ENCODE measurements at regions not wholly inside any gene's neighbourhood (a gene's known extent, or its start where the extent isn't known, plus 50 kb on each side); places are given as distances from the start of the nearest gene placed in this dataset.

DNA sequence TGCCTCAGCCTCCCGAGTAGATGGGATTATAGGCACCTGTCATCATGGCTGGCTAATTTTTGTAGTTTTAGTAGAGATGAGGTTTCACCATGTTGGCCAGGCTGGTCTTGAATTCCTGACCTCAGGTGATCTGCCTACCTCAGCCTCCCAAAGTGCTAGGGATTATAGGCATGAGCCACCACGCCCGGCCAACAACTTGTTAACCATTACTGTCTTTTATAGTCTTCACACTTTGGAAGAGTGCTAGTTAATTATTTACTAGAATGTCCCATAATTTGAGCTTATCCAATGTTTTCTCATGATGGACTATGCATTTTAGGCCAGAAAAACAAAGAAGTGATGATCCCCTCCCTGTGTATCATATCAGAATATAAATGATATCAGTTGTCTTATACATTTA is 288.6 kb upstream of the CBLB start:
- TF ChIP-seq, protein P1, sequence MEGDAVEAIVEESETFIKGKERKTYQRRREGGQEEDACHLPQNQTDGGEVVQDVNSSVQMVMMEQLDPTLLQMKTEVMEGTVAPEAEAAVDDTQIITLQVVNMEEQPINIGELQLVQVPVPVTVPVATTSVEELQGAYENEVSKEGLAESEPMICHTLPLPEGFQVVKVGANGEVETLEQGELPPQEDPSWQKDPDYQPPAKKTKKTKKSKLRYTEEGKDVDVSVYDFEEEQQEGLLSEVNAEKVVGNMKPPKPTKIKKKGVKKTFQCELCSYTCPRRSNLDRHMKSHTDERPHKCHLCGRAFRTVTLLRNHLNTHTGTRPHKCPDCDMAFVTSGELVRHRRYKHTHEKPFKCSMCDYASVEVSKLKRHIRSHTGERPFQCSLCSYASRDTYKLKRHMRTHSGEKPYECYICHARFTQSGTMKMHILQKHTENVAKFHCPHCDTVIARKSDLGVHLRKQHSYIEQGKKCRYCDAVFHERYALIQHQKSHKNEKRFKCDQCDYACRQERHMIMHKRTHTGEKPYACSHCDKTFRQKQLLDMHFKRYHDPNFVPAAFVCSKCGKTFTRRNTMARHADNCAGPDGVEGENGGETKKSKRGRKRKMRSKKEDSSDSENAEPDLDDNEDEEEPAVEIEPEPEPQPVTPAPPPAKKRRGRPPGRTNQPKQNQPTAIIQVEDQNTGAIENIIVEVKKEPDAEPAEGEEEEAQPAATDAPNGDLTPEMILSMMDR (IDR thresholded peaks at IDR 0.05), result no peak
- TF ChIP-seq POLR2A (IDR thresholded peaks at IDR 0.05), result no peak
- intact Hi-C loops (cut with DNase I), result no loop called here
- Histone ChIP-seq H3K27ac (no peak overlapping the region), H3K4me1 (no peaks in the 10 kb centered on the region), H3K27me3 (no peaks in the 10 kb centered on the region), H3K9me3 (no peaks in the 10 kb centered on the region), H3K4me3 (no peak overlapping the region), H3K36me3 (replicated peaks in 1 of 2; ENCODE audit: insufficient read depth in 1 of 2, low read depth in 2 of 2) (no peaks in the 10 kb centered on the region)
- no peak for ATAC-seq
- 39 to 64% methylated on average over 3 of the region's 3 CpGs for WGBS, 2 donors
- DNase-seq, result no peak

- intact Hi-C loops (cut with DNase I), result no loop called here
- WGBS, 2 donors, result 61 to 74% methylated on average over 1 of the region's 1 CpG
- ATAC-seq (no peak), DNase-seq (no peak)
- Histone ChIP-seq H3K4me1 (no peaks in the 10 kb centered on the region), H3K9me3 (no peaks in the 10 kb centered on the region), H3K4me3 (no peak overlapping the region), H3K27ac (no peak overlapping the region), H3K36me3 (replicated peaks in 1 of 2; ENCODE audit: insufficient read depth in 1 of 2, low read depth in 2 of 2) (no peaks in the 10 kb centered on the region), H3K27me3 (no peaks in the 10 kb centered on the region)
- no peak for TF ChIP-seq POLR2A (IDR thresholded peaks at IDR 0.05)
- TF ChIP-seq, protein P1 (IDR thresholded peaks at IDR 0.05), result no peak
Observed at GRCh38 chr3:106160396-106160795, 291.6 kb upstream of the CBLB start.

- TF ChIP-seq, protein P1 (IDR thresholded peaks at IDR 0.05), result no peak
- TF ChIP-seq POLR2A (IDR thresholded peaks at IDR 0.05), result no peak
- H3K36me3 ChIP-seq (replicated peaks in 1 of 2; ENCODE audit: insufficient read depth in 1 of 2, low read depth in 2 of 2), result no peaks in the 10 kb centered on the region
- intact Hi-C loops (cut with DNase I), result no loop called here
- H3K27me3 ChIP-seq, result no peaks in the 10 kb centered on the region
- no peaks in the 10 kb centered on the region for H3K9me3 ChIP-seq
- WGBS, 2 donors, result 34 to 35% methylated on average over 4 of the region's 4 CpGs
- no peak overlapping the region for H3K4me3 ChIP-seq
- no peak overlapping the region for H3K27ac ChIP-seq
- ATAC-seq (no peak), DNase-seq (no peak)
- H3K4me1 ChIP-seq, result no peaks in the 10 kb centered on the region
Observed at GRCh38 chr3:106161246-106161645, 292.4 kb upstream of the CBLB start.

DNA sequence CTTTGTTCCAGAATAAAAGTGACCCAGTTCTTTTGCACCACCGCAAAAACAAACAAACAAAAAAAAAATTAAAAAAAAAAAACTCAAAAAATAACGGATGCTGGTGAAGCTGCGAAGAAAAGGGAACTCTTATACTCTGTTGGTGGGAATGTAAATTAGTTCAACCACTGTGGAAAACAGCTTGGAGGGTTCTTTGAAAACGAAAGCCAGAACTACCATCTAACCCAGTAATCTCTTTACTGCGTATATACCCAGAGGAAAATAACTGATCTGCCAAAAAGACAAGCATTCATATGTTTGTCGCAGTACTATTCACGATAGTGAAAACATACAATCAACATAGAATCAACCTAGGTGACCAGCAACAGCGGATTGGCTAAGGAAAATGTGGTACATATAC is 298.9 kb upstream of the CBLB start:
- ATAC-seq (no peak), DNase-seq (no peak)
- intact Hi-C loops (cut with DNase I), result no loop called here
- 79 to 81% methylated on average over 8 of the region's 8 CpGs for WGBS, 2 donors
- Histone ChIP-seq H3K27me3 (no peaks in the 10 kb centered on the region), H3K4me1 (no peaks in the 10 kb centered on the region), H3K4me3 (no peak overlapping the region), H3K27ac (no peak overlapping the region), H3K9me3 (no peaks in the 10 kb centered on the region), H3K36me3 (replicated peaks in 1 of 2; ENCODE audit: insufficient read depth in 1 of 2, low read depth in 2 of 2) (no peaks in the 10 kb centered on the region)
- TF ChIP-seq POLR2A (IDR thresholded peaks at IDR 0.05), result no peak
- TF ChIP-seq, protein P1 (IDR thresholded peaks at IDR 0.05), result no peak

DNA sequence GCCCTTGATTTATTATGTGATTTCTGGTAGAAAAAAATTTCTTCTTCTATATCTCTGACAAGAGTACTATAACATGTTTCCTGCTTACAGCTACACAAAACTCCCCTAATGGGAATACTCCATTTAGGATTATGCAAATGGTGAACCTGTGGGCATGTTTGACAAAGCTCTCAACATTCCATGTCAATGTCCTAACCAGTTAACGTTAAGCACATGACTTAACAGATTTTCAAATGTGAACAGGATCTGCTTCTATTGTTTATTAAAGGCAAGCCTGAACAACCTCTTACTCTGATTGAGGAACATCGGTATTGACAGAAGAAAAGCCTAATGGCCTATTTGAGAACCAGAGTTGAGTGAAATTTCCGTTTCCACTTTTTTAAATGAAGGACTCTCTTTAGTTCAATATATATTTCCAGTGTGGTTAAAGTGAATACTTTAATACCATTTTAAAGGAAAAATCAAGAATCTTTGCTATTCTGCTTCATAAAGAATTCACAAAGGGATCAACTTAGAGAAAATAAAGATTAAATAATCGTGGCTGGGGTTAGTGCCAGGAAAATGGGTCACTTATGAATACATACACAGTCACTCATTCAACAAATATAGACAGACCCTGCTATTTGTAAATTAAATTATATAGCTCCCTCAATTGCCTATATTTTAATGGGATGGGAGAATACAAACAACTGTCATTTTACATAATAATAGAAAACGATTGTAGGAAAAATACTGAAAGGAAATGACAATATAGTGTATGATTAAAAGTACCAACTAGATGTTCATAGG is 300.3 kb upstream of the CBLB start:
- intact Hi-C loops (cut with DNase I), result no loop called here
- ATAC-seq, result no peak

More for the DNA sequence above, 300.3 kb upstream of the CBLB start:
- H3K27me3 ChIP-seq, result no peaks in the 10 kb centered on the region
- TF ChIP-seq, protein P1 (IDR thresholded peaks at IDR 0.05), result no peak
- no peak for TF ChIP-seq POLR2A (IDR thresholded peaks at IDR 0.05)
- no peaks in the 10 kb centered on the region for H3K4me1 ChIP-seq
- no peak overlapping the region for H3K4me3 ChIP-seq
- no peaks in the 10 kb centered on the region for H3K36me3 ChIP-seq (replicated peaks in 1 of 2; ENCODE audit: insufficient read depth in 1 of 2, low read depth in 2 of 2)
- H3K9me3 ChIP-seq, result no peaks in the 10 kb centered on the region
- no peak for DNase-seq
- H3K27ac ChIP-seq, result no peak overlapping the region
- 48 to 58% methylated on average over 5 of the region's 5 CpGs for WGBS, 2 donors

All from body of pancreas (tissue), 4 donors.